Glutamatergic neuron (in vitro differentiated cells): ENCODE measurements at regions not wholly inside any gene's neighbourhood (a gene's known extent, or its start where the extent isn't known, plus 50 kb on each side); places are given as distances from the start of the nearest gene placed in this dataset.
A peak's percentile ranks its signal among the peaks of the same experiment; 100 is the strongest.

Source experiments
- DNase-seq: peaks from one replicate; pipeline ENCODE4 v3.0.0; 2022
- H3K27ac Mint-ChIP-seq: one replicate; pipeline ENCODE4 v1.8.0; 2020; ENCODE audit warnings: mild to moderate bottlenecking, mixed read lengths, inconsistent platforms; ENCODE audit not compliant: unreplicated experiment
- H3K27me3 Mint-ChIP-seq: one replicate; pipeline ENCODE4 v1.8.0; 2020; ENCODE audit warnings: mild to moderate bottlenecking, moderate library complexity, mixed read lengths, inconsistent platforms; ENCODE audit not compliant: unreplicated experiment
- H3K36me3 Mint-ChIP-seq: one replicate; pipeline ENCODE4 v1.8.0; 2020; ENCODE audit warnings: mild to moderate bottlenecking, mixed read lengths, inconsistent platforms; ENCODE audit not compliant: unreplicated experiment
- H3K4me1 Mint-ChIP-seq: one replicate; pipeline ENCODE4 v1.8.0; 2020; ENCODE audit warnings: mild to moderate bottlenecking, low read depth, mixed read lengths, inconsistent platforms; ENCODE audit not compliant: unreplicated experiment
- H3K4me3 Mint-ChIP-seq: one replicate; pipeline ENCODE4 v1.8.0; 2020; ENCODE audit warnings: mild to moderate bottlenecking, mixed read lengths, inconsistent platforms; ENCODE audit not compliant: unreplicated experiment
- H3K9me3 Mint-ChIP-seq: one replicate; pipeline ENCODE4 v1.8.0; 2020; ENCODE audit warnings: mild to moderate bottlenecking, moderate library complexity, mixed read lengths, inconsistent platforms; ENCODE audit not compliant: unreplicated experiment
- TF ChIP-seq, protein P1 (sequence below): fragments of 200-600 bp; sonication (generic); IDR thresholded peaks from one replicate; pipeline ENCODE4 v1.5.0; 2021; ENCODE audit not compliant: partially characterized antibody, unreplicated experiment

DNA sequence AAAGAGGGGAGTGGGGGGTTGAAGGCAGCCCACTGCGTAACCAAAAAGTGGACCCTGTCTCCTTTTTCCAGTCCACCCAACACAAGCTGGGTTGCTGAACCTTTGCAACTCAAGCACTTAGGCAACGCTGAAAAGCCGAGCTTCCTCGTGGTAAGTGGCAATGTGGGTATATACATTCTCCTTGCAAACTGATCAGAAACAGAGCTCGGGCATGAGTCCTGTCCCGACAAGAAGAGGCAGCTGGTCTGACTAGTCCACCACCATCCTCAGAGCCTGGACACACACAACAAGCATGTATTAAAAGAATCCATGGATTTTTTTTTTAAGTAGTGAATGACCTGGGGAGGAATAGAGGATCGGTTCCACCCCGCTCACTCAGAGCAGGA lies 240.6 kb upstream of the ZNF507 start:
- no peak overlapping the region for H3K27ac Mint-ChIP-seq
- H3K9me3 Mint-ChIP-seq = no peaks in the 10 kb centered on the region
- no peak overlapping the region for H3K4me3 Mint-ChIP-seq
- no peaks in the 10 kb centered on the region for H3K27me3 Mint-ChIP-seq
- no peak for DNase-seq
- H3K4me1 Mint-ChIP-seq = no peaks in the 10 kb centered on the region
- peaks cover 14% of the 10 kb centered on the region for H3K36me3 Mint-ChIP-seq
- TF ChIP-seq, protein P1, sequence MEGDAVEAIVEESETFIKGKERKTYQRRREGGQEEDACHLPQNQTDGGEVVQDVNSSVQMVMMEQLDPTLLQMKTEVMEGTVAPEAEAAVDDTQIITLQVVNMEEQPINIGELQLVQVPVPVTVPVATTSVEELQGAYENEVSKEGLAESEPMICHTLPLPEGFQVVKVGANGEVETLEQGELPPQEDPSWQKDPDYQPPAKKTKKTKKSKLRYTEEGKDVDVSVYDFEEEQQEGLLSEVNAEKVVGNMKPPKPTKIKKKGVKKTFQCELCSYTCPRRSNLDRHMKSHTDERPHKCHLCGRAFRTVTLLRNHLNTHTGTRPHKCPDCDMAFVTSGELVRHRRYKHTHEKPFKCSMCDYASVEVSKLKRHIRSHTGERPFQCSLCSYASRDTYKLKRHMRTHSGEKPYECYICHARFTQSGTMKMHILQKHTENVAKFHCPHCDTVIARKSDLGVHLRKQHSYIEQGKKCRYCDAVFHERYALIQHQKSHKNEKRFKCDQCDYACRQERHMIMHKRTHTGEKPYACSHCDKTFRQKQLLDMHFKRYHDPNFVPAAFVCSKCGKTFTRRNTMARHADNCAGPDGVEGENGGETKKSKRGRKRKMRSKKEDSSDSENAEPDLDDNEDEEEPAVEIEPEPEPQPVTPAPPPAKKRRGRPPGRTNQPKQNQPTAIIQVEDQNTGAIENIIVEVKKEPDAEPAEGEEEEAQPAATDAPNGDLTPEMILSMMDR = no peak

DNA sequence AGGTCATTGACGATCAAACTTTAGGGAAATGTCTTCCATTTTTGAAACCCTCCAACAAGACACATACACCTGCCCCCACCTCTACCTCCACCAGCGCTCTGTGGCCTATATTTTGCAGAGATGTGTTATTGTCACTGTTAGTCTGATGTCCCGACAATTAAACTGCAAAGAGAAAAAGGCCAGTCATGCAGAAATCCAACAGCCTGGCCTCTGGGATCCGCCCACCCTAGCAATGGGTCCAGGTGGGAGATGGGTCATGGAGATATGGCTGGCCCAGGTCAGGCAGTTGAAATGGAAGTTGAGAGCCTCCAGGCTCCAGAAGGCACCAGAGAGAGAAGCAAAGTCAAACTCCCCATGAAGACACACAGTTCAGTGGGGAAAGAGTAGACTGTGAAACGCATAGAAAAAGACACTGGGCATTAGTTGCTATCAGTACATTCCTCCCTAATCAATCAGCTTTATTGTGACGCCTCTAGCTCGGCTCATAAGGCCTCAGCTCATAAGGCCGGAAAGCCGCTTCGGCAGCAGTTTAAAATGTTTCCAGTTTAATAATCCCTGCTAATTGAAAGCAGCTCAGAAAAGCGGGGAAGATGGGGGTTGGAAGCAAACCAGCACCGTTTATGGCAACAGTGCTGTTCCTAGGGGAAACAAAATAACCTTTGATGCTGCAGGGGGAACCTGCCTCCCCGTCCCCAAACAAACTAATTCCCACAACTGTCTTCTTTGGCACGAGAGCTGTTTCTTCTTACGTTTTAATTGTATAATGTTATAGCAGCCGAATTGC lies 239.7 kb upstream of the ZNF507 start:
- peaks cover 9% of the 10 kb centered on the region for H3K36me3 Mint-ChIP-seq
- TF ChIP-seq, protein P1 = no peak
- H3K4me1 Mint-ChIP-seq = no peaks in the 10 kb centered on the region
- no peak for DNase-seq
- H3K4me3 Mint-ChIP-seq = no peak overlapping the region
- no peaks in the 10 kb centered on the region for H3K9me3 Mint-ChIP-seq
- H3K27ac Mint-ChIP-seq = no peak overlapping the region
- H3K27me3 Mint-ChIP-seq = no peaks in the 10 kb centered on the region

DNA sequence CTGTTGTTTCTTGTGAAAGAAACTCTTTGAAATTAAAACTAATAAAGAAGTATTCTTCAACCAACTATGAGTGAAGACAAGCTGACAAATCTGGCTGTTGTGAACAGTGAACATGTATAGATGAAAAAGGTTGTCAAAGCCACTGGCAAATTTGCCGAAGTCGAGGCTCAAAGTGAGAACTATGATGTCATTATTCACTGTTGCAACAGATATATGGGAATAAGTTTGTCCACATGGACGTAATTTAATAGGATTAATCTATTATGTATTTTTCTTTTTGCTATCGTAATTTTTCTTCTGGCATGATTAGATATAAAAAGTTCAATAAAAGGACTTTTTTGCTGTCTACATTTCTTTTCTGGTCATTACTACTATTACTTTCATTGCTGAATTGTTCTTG lies 223.2 kb upstream of the ZNF507 start:
- no peak for DNase-seq
- Mint-ChIP-seq H3K4me3 (no peak overlapping the region), H3K4me1 (peaks cover 12% of the 10 kb centered on the region), H3K9me3 (no peaks in the 10 kb centered on the region), H3K27me3 (no peaks in the 10 kb centered on the region), H3K27ac (no peak overlapping the region), H3K36me3 (no peaks in the 10 kb centered on the region)
- TF ChIP-seq, protein P1 = no peak

DNA sequence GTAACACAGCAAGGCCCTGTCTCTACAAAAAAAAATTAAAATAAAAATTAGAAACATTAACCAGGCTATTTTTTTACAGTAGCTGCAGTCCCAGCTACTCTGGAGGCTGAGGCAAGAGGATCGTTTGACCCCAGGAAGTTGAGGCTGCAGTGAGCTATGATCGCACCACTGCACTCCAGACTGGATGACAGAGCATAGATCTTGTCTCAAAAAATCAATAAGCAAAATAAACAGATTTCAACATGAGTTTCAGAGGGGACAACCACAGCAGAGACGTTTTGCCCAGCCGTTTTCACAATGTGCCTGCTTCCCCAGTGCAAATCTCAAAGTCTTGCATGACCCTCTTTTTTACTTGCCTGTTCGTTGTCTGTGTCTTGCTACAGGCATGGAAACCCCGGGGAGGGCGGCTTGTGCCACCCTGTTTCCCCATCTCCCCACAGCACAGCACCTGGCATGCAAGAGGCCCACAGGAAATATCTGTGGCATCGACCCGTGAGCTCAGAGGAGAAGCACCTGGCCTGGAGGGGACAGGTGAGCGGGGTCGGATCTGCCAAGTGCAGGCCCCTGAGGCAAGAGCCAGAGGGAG lies 222.0 kb upstream of the ZNF507 start:
- no peaks in the 10 kb centered on the region for H3K9me3 Mint-ChIP-seq
- no peak for DNase-seq
- H3K4me1 Mint-ChIP-seq = peaks cover 12% of the 10 kb centered on the region
- TF ChIP-seq, protein P1 = no peak
- no peak overlapping the region for H3K27ac Mint-ChIP-seq
- no peak overlapping the region for H3K4me3 Mint-ChIP-seq
- H3K27me3 Mint-ChIP-seq = peaks cover 1% of the 10 kb centered on the region
- no peaks in the 10 kb centered on the region for H3K36me3 Mint-ChIP-seq

DNA sequence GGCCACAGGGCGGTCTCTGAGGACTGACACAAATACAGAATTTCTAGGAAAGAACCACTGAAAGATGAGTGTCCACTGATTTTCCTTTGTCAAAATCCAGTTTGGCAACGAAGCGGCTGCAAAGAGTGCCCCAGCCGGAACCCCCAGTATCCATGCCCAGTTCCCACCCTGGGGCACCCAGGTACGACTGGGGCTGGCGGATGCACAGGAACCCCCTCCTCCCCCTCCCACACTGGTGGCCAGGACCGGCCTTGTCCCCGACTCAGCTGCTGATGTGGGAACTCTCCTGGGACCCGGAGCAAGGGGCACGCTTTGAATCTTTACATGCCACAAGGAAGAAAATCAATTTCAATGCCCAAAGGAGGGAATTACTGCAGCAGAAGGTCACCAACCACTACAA lies 220.8 kb upstream of the ZNF507 start:
- peak; percentile 38 for DNase-seq
- Mint-ChIP-seq H3K4me1 (peaks cover 12% of the 10 kb centered on the region), H3K4me3 (no peak overlapping the region), H3K27me3 (peaks cover 1% of the 10 kb centered on the region), H3K27ac (no peak overlapping the region), H3K36me3 (no peaks in the 10 kb centered on the region), H3K9me3 (no peaks in the 10 kb centered on the region)
- TF ChIP-seq, protein P1 = no peak
